Stomach (tissue), 4 donors: ENCODE measurements at regions not wholly inside any gene's neighbourhood (a gene's known extent, or its start where the extent isn't known, plus 50 kb on each side); places are given as distances from the start of the nearest gene placed in this dataset.
"Not testable (repeated sequence)": the region's sequence is repeated elsewhere in the genome, so short reads cannot be mapped to it uniquely, and the experiment has no call there.

ENCODE experiments used
- POLR2AphosphoS5 ChIP-seq, 3 donors: sonication (generic); formaldehyde crosslinking; IDR thresholded peaks; one replicate each; pipeline ENCODE4 v1.6.1; 2016; ENCODE audit warnings: antibody characterized with exemption in 3 of 3
- TF ChIP-seq, protein P1 (sequence below), 7 experiments: fragments of 450-650 bp in 4 of 7; fragments of 200-600 bp in 3 of 7; sonication (generic) in 3 of 7; IDR thresholded peaks; one replicate each; pipeline ENCODE4 v1.5.1; 2016 to 2019; ENCODE audit warnings: antibody characterized with exemption in 7 of 7, control low read depth in 2 of 7, mild to moderate bottlenecking in 1 of 7

DNA sequence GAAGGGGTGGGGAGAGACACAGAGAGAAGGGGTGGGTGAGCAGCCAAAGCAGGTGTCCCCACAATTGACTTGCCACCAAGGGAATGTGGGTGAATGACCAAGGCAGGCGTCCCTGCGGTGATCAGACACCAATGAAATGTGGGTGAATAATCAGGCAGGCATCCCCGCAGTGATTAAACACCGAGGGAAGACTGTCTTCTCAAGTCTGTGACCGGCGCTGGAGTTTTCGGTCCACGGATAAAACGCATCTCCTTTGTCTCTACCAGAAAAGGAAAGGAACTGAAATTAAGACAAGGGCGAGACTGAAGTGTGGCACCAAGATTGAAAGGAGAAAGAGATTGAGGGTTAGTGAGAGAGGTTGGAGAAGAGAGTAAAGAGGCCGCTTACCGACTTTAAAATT, 90.0 kb upstream of the NUDT6 start:
- TF ChIP-seq, protein P1, sequence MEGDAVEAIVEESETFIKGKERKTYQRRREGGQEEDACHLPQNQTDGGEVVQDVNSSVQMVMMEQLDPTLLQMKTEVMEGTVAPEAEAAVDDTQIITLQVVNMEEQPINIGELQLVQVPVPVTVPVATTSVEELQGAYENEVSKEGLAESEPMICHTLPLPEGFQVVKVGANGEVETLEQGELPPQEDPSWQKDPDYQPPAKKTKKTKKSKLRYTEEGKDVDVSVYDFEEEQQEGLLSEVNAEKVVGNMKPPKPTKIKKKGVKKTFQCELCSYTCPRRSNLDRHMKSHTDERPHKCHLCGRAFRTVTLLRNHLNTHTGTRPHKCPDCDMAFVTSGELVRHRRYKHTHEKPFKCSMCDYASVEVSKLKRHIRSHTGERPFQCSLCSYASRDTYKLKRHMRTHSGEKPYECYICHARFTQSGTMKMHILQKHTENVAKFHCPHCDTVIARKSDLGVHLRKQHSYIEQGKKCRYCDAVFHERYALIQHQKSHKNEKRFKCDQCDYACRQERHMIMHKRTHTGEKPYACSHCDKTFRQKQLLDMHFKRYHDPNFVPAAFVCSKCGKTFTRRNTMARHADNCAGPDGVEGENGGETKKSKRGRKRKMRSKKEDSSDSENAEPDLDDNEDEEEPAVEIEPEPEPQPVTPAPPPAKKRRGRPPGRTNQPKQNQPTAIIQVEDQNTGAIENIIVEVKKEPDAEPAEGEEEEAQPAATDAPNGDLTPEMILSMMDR (IDR thresholded peaks at IDR 0.05) = not testable (repeated sequence)
- not testable (repeated sequence) for TF ChIP-seq POLR2AphosphoS5 (IDR thresholded peaks at IDR 0.05)
